Left kidney (tissue), 1 donor: ENCODE measurements at regions not wholly inside any gene's neighbourhood (a gene's known extent, or its start where the extent isn't known, plus 50 kb on each side); places are given as distances from the start of the nearest gene placed in this dataset.

Experiments
- DNase-seq: peaks from one replicate; pipeline ENCODE4 v3.0.0-alpha.2; 2013

- DNase-seq: peak; percentile 3
Observed at GRCh38 chr14:44297437-44297836, 209.6 kb downstream of the FSCB start.

- DNase-seq: no peak
Observed at GRCh38 chr14:44291366-44291915, 215.6 kb downstream of the FSCB start.

- no peak for DNase-seq
Observed at GRCh38 chr14:44287858-44288257, 219.2 kb downstream of the FSCB start.

- DNase-seq: no peak
Observed at GRCh38 chr14:44286201-44286600, 220.9 kb downstream of the FSCB start.

- no peak for DNase-seq
Observed at GRCh38 chr14:44283836-44284235, 223.2 kb downstream of the FSCB start.

GRCh38 chr14:44279357-44279756 is 227.7 kb downstream of the FSCB start:
- no peak for DNase-seq

- DNase-seq: no peak
Observed at GRCh38 chr14:44271637-44272036, 235.4 kb downstream of the FSCB start.

- DNase-seq: no peak
Observed at GRCh38 chr14:44271006-44271405, 236.1 kb downstream of the FSCB start.

- DNase-seq: no peak
Observed at GRCh38 chr14:44265246-44265645, 241.8 kb downstream of the FSCB start.

- no peak for DNase-seq
Observed at GRCh38 chr14:44215660-44216059, 291.4 kb downstream of the FSCB start.

GRCh38 chr14:44211718-44212117 is 295.4 kb downstream of the FSCB start:
- no peak for DNase-seq

- no peak for DNase-seq
Observed at GRCh38 chr14:44204061-44204835, 302.8 kb downstream of the FSCB start.

GRCh38 chr14:44180975-44181374 is 326.1 kb downstream of the FSCB start:
- no peak for DNase-seq

GRCh38 chr14:44170556-44170955 is 336.5 kb downstream of the FSCB start:
- no peak for DNase-seq

- no peak for DNase-seq
Observed at GRCh38 chr14:44170101-44170500, 337.0 kb downstream of the FSCB start.

GRCh38 chr14:44168566-44168965 is 338.5 kb downstream of the FSCB start:
- no peak for DNase-seq

GRCh38 chr14:44166611-44167010 is 340.5 kb downstream of the FSCB start:
- no peak for DNase-seq

- no peak for DNase-seq
Observed at GRCh38 chr14:44165936-44166335, 341.1 kb downstream of the FSCB start.

- DNase-seq: no peak
Observed at GRCh38 chr14:44165286-44165685, 341.8 kb downstream of the FSCB start.

GRCh38 chr14:44163946-44164345 is 343.1 kb downstream of the FSCB start:
- DNase-seq: no peak

- no peak for DNase-seq
Observed at GRCh38 chr14:44162197-44162596, 344.9 kb downstream of the FSCB start.

- no peak for DNase-seq
Observed at GRCh38 chr14:44154874-44155273, 352.2 kb downstream of the FSCB start.

GRCh38 chr14:44154446-44154845 is 352.6 kb downstream of the FSCB start:
- DNase-seq: no peak
